Middle frontal gyrus (tissue), 1 donor: ENCODE measurements at regions not wholly inside any gene's neighbourhood (a gene's known extent, or its start where the extent isn't known, plus 50 kb on each side); places are given as distances from the start of the nearest gene placed in this dataset.
"Not testable (repeated sequence)": the region's sequence is repeated elsewhere in the genome, so short reads cannot be mapped to it uniquely, and the experiment has no call there.

Source experiments
- DNase-seq: peaks from one replicate; pipeline ENCODE4 v3.0.0-alpha.2; 2015; ENCODE audit warnings: low spot score; ENCODE audit errors: extremely low spot score

DNA sequence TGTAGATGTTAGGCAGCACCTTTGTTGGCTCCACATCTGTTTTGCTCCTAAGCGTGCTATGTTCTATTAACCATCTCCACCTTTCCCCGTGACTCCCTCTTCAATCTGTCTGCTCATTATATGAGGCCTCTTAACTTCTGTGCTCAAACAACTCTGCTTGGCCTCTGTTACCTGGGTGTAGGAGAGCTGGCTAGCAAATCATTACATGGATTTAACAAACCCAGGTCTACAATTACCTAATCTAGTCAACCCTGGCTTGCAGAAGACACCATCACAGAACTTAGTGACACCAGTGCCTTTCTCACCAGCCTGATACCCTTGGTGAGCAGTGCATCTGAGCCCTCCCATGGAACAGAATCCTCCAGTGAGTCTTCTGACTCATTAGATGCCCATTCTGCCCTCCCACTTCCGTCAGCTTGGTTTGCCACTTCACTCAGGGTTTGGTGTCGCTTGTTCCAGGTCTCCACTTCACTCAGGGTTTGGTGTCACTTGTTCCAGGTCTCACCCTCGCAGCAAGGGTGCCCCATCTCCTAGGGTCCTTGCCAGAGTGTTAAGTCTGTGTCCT, 92.0 kb upstream of the KIF26B start:
- no peak for DNase-seq

GRCh38 chr1:245061808-245062207, 93.0 kb upstream of the KIF26B start:
- DNase-seq, result not testable (repeated sequence)

- DNase-seq, result no peak
Observed at GRCh38 chr1:245060684-245061374, 94.0 kb upstream of the KIF26B start.

- DNase-seq, result no peak
Observed at GRCh38 chr1:245059806-245060424, 94.9 kb upstream of the KIF26B start.

DNA sequence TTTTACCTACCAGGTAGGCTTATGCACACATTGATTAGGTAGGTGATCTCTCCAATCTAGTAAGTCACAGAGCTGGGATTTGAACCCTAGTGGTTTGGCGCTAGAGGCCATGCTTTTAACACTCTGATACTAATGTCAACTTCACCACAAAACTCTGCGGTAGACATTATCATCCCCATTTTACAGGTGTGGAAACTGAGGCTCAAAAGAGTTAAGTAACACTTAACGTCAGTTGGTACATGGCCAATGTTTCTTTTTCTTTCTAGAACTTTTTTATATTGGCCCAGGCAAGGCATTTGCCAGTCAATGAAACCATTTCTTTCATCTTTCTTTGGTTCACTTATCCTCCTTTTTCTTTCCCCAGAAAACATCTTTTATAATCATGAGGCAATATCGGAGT, 95.9 kb upstream of the KIF26B start:
- no peak for DNase-seq

GRCh38 chr1:245058436-245058835, 96.3 kb upstream of the KIF26B start:
- DNase-seq, result no peak

GRCh38 chr1:245056913-245057312, 97.9 kb upstream of the KIF26B start:
- no peak for DNase-seq

DNA sequence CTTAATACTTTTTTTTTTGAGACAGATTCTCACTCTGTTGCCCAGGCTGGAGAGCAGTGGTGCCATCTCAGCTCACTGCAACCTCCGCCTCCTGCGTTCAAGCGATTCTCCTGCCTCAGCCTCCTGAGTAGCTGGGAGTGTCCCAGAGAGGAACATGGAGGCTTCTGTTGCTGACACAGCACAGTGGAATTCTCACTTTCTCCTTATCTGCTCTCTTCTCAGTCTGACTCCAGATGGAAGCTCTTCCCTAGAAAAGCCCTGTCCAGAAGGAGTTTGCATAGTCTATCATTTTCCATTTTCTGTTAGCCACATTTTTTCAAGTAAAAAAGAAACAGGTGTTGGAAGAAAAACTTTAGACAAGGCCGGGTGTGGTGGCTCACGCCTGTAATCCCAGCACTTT, 98.5 kb upstream of the KIF26B start:
- DNase-seq, result not testable (repeated sequence)

GRCh38 chr1:245055752-245056151, 99.0 kb upstream of the KIF26B start:
- no peak for DNase-seq

- DNase-seq, result no peak
Observed at GRCh38 chr1:245054507-245055270, 100.1 kb upstream of the KIF26B start.

DNA sequence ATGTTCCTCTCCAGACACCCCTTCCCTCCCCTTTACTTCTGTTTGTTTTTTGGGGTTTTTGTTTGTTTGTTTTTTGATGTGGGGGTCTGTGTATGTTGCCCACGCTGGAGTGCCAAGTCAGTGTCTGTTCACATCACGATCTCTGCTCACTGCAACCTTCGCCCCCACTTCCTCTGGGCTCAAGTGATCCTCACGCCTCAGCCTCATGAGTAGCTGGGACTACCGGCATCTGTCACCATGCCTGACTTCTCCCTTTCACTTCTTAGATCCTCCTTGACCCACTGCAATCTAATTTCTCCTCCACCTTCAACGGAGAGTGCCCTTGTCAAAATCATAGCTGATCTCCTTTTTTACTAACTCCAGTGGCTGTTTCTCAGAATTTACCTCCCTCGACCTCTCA, 100.7 kb upstream of the KIF26B start:
- no peak for DNase-seq

GRCh38 chr1:245052258-245052657, 102.5 kb upstream of the KIF26B start:
- no peak for DNase-seq

- no peak for DNase-seq
Observed at GRCh38 chr1:245051349-245052221, 103.2 kb upstream of the KIF26B start.

GRCh38 chr1:245046769-245047168, 108.0 kb upstream of the KIF26B start:
- DNase-seq, result no peak

GRCh38 chr1:245046315-245046714, 108.5 kb upstream of the KIF26B start:
- no peak for DNase-seq

- no peak for DNase-seq
Observed at GRCh38 chr1:245045087-245045881, 109.5 kb upstream of the KIF26B start.

DNA sequence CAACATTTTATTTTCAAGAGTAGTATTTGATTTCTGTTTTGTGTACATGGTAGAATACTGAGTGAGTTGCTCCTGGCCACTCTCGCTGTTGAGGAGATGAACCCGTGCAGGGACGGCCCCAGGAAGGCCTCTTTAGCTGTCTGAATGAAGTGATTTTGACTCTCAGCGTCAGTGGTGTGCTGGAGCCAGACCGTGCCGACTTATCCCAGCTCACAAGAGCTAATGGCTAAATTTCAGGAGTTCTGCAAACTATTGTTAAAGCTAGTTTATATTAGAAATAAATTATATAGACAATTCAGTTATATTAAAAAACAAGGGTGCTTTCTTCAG, 111.2 kb upstream of the KIF26B start:
- no peak for DNase-seq

DNA sequence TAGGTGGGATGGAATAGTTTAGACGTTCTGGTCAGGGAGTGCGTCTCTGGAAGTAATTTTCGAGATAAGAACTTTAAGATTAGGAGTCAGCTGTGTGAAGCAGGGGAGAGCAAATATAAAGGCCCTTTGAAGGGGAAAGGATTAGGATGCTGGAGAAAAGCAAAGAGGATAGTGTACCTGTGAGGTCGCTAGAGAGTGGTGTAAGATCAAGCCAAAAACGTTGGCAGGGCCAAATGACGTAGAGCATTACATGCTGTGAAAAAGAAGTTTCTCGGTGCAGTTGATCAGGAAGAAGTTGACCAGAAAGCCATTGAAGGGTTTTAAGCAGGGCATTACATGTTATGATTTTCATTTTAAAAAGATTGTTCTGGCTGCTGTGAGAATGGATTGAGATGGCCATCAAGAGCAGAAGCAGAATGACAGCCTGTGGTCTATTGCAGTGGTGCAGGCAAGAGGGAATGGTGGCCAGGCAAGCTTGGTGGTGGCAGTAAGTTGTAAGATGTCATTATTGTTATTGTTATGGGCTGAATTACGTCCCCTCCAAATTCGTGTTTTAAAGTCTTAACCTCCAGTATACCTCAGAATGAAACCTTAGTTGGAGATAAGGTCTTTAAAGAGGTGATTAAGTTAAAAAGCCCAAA, 113.6 kb upstream of the KIF26B start:
- DNase-seq, result no peak

GRCh38 chr1:245039196-245039595, 115.6 kb upstream of the KIF26B start:
- DNase-seq, result no peak

- no peak for DNase-seq
Observed at GRCh38 chr1:245036102-245036501, 118.7 kb upstream of the KIF26B start.
